ENCODE measurements at regions not wholly inside any gene's neighbourhood (a gene's known extent, or its start where the extent isn't known, plus 50 kb on each side); places are given as distances from the start of the nearest gene placed in this dataset.

- TF ChIP-seq EP300 (IDR thresholded peaks at IDR 0.05) (no peak), CTCF (IDR thresholded peaks at IDR 0.05) (no peak), POLR2A (IDR thresholded peaks at IDR 0.05) (no peak)
Measured at GRCh38 chr2:136357007-136357380, 239.0 kb upstream of the CXCR4 start.

Data from tibial nerve (tissue), 4 donors.